IPS-18c (cell line): ENCODE measurements at regions not wholly inside any gene's neighbourhood (a gene's known extent, or its start where the extent isn't known, plus 50 kb on each side); places are given as distances from the start of the nearest gene placed in this dataset.

ENCODE experiments used
- H3K4me3 ChIP-seq: 2 replicates; pipeline ENCODE4 v1.7.0; 2013; ENCODE audit warnings: low read depth, mild to moderate bottlenecking, low read length, moderate library complexity; ENCODE audit not compliant: insufficient read depth
- H3K9me3 ChIP-seq: one replicate; pipeline ENCODE4 v1.6.1; 2013; ENCODE audit warnings: mild to moderate bottlenecking, low read length, moderate library complexity; ENCODE audit not compliant: control insufficient read depth, insufficient read depth

GRCh38 chr2:176488431-176488830, 219.2 kb downstream of the MTX2 start:
- H3K9me3 ChIP-seq, result no peaks in the 10 kb centered on the region
- no peak overlapping the region for H3K4me3 ChIP-seq

GRCh38 chr2:176490061-176490861, 221.0 kb downstream of the MTX2 start:
- peak overlapping the region; percentile 29 for H3K4me3 ChIP-seq

DNA sequence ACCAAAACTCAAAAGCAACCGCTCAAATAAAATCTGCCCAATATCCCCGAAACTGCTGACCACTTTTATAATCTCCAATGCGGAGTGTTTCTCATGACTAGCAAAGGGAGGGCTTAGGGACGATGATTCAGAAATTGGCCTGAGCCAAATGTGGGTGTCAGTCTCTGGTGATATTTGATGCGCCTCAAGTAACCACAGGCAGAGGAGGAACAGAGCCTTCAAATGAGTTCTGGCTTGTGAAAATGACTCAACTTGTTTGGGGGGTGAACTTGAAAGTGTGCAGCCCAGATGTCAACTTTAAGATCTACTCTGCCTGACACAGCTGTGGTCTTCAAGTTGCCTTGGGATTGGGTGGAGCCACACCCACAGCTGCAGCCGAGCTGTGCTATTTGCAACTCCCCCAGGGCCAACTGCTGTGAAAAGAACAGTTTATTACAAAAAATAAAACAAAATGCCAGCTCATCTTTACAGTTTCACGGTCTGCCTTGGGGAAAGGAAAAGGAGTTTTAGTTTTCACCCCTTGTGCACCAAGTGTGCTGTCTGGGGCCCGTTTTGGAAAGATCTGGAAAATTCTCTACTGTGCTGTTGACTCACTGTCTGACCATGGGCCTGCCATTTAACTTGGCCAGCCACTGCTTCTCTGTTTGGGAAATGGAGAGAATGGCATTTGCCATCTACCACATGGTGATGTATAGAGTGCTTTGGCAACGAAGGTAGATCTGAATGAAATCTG, 222.1 kb downstream of the MTX2 start:
- H3K4me3 ChIP-seq, result no peak overlapping the region

More at GRCh38 chr2:176490061-176490861, 221.0 kb downstream of the MTX2 start:
- no peaks in the 10 kb centered on the region for H3K9me3 ChIP-seq

DNA sequence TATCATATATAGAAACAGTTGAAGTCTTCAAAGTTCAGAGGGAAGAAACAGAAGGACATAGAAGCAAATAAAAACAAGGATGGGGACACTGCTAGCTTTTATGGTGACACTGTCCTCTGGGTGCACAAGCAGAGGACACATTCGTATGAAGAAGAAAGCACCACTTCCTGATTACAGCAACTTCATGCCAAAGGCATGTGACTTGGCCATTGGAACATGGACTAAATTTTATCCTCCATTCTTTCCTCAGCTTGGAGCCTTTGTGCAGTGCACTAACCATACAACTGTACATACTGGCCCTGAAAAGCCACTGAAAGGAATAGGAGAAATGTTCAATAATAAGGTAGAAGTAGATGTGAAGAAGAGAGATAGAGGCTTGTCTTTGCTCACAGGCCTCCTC, 223.3 kb downstream of the MTX2 start:
- Histone ChIP-seq H3K4me3 (no peak overlapping the region), H3K9me3 (no peaks in the 10 kb centered on the region)

More for the DNA sequence above, 222.1 kb downstream of the MTX2 start:
- H3K9me3 ChIP-seq, result no peaks in the 10 kb centered on the region

GRCh38 chr2:176493226-176493825, 224.1 kb downstream of the MTX2 start:
- Histone ChIP-seq H3K9me3 (no peaks in the 10 kb centered on the region), H3K4me3 (no peak overlapping the region)

DNA sequence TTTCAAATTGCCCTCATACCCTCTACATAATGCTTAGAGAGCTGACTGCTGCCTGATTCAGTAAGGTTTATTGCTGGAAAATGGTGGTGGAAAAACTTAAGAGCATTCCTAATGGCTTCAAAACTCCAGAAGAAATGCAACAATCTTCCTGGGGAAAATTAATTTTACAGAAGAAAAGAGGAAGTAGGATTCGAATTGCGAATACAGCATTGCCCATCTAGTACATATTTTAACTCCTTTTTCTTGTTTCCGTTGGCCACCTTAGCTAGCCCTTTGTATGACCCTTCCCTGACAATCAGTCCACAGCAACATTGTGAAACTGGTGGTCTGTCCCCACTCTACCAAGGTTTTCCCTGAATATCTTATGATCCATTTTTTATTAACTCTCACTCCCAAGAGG, 224.7 kb downstream of the MTX2 start:
- H3K9me3 ChIP-seq, result no peaks in the 10 kb centered on the region
- no peak overlapping the region for H3K4me3 ChIP-seq

DNA sequence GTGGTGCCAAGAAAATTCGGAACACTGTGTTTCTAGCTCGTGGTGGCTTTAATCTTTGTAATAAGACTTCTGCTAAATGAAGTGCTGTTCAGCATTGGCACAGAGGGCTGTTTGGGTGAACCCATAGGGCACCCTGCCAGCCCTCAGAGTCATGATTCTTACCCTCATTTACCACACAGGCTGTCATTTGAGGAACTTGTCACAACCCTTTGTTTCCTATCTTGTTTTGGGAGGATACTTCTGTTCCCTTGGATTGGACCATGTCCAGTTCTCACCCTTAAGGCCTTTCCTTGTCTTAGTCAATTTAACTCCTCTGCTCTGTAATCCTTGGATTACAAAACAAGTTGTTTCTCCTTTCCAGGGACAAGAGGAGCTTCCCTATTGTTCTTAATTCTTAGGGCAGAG, 225.7 kb downstream of the MTX2 start:
- Histone ChIP-seq H3K4me3 (no peak overlapping the region), H3K9me3 (no peaks in the 10 kb centered on the region)

DNA sequence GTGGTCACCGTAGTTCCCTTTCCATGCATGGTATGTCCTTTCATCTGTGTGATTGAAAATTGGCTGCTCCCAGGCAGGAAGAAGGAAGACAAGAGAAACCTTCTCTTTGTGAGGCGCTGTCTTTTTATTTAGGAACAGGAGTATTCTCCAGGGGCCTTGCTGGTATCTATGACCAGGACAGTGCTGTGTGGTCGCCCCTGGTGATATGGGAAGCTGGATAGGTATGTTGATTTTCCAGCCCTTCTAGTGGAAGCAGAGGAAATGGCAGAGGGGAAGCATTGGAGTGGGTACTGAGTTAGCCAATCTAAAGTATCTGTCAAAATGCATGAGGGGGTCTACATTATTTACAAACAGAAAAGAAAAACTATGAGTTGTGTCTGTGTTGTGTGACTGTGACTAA, 226.6 kb downstream of the MTX2 start:
- H3K9me3 ChIP-seq, result no peaks in the 10 kb centered on the region
- H3K4me3 ChIP-seq, result no peak overlapping the region

DNA sequence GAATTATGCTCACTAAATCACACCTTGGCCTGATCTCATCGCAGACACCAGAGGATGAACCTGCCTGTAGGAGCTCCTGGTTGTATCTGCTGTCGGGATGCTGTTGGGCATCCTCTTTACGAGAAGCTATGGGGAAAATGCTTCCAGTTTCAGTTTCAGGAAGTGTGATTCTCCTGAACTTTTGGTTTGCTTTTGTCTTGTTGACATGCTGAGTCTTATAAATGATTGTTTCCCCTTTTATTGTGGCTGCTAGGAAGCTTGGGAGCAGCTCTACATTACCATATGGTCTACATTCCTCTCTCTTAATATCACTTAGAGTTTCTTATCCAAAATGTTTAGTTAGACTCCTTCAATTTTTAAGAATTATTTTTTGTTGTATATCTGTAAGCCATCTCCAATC, 227.5 kb downstream of the MTX2 start:
- Histone ChIP-seq H3K4me3 (no peak overlapping the region), H3K9me3 (no peaks in the 10 kb centered on the region)

GRCh38 chr2:176500901-176501300, 231.7 kb downstream of the MTX2 start:
- Histone ChIP-seq H3K9me3 (no peaks in the 10 kb centered on the region), H3K4me3 (no peak overlapping the region)

DNA sequence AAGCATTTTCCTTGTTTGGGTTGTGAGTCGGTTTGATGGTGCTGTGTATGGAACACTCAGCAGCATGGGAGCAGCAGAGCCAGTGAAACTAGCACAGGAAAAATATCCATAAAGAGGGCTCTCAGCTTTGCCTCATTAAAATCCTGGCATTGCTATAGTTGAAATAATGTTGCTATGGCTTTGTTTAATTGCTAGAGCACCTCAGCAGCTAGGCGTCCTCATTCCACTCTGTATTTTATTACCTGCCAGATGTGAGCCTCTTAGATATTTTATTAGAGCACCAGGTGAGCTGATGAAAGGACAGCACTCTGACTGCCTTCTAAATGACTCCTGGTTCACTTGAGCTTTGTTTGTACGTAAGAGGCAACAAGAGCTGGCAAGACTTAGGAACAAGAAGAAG, 232.4 kb downstream of the MTX2 start:
- H3K9me3 ChIP-seq, result no peaks in the 10 kb centered on the region
- no peak overlapping the region for H3K4me3 ChIP-seq

DNA sequence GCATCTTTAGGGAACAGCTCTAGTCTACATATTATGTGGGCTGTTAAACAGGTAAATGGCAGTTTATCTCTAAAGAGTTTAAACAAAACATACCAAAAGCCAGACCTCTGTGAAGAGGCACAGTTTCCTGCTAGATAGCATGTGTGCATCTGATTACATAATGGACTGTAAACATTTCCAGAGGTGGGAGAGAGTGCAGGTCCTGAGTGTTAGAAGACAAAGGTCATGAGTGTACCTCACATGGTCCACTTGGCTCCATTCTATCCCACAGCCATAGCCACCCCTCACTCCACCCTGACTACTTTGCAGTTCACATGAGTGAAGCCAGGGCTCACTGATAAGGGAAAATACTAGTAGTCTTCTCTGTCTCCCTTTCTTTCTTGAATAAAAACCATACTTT, 233.4 kb downstream of the MTX2 start:
- H3K4me3 ChIP-seq, result no peak overlapping the region
- no peaks in the 10 kb centered on the region for H3K9me3 ChIP-seq

DNA sequence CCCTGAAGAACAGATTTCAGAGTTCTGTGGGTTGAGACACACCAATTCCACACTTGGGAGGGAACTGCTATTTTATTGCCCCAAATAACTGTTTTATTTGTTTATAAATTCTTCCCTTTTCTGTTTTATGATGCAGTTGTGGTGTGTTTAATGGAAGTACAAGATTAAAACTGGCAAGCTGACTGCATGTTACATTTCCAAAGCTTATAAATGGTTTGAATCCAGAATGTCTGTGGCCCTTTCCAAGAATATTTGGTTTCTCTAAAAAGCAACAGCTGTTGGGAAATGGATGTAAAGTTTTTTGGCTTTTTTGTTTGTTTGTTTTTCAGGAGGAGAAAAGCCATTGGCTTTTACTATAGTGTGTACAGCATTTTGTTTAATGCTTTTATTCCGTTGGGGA, 234.5 kb downstream of the MTX2 start:
- Histone ChIP-seq H3K9me3 (no peaks in the 10 kb centered on the region), H3K4me3 (no peak overlapping the region)

GRCh38 chr2:176504440-176504839, 235.2 kb downstream of the MTX2 start:
- H3K4me3 ChIP-seq, result no peak overlapping the region
- no peaks in the 10 kb centered on the region for H3K9me3 ChIP-seq

- H3K9me3 ChIP-seq, result no peaks in the 10 kb centered on the region
- no peak overlapping the region for H3K4me3 ChIP-seq
Observed at GRCh38 chr2:176507786-176508185, 238.5 kb downstream of the MTX2 start.

DNA sequence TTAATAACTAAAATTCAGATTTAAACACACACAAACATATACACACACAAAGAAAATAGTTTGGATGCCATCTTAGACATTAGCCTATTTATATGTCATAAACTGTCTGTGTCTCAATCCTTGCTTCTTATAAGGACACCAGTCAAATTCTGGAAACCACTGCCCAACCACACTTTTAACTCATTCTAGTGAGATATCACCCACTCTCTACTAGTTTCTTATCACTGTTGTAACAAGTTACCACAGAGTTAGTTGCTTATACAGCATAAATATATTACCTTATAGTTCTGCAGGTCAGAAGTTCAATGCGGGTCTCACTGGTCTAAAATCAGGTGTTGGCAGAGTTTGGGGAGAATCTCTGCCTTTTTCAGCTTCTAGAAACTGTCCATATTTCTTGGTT, 239.1 kb downstream of the MTX2 start:
- no peaks in the 10 kb centered on the region for H3K9me3 ChIP-seq
- H3K4me3 ChIP-seq, result no peak overlapping the region

DNA sequence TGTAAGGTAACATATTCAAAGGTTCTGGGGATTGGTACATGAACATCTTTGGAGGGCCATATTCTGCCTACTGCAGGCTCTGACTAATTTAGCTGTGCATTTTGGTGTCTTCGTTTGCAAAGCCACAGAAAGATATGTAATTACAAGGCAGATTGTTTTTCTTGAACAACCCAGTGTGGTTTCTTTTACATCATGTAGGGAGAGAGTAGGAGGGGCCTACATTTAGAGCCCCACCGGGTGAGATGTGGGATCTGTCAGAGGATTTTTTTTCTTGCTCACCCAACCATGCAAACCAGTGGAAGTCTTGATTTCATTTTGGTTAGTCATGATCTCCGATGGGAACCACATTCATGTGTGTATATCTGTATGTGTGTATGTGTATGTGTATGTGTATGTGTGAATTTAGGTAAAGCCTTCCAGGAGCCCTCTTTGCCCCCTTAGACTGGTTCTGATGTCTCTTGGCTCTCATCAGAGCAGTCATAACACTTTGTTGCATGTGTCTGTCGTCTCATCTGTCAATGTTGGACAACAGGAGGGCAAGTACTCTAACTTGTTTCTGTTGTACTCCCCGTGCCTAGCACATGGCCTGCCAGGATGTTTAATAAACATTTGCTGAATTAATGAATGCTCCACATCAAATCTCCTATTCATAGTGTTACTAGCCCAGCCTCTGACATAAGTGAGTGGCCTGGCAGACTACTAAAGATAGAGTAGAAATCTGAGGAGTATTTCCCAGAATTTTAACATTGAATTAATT, 239.9 kb downstream of the MTX2 start:
- H3K4me3 ChIP-seq, result no peak overlapping the region

More for the DNA sequence above, 239.9 kb downstream of the MTX2 start:
- no peaks in the 10 kb centered on the region for H3K9me3 ChIP-seq
